ENCODE measurements at regions not wholly inside any gene's neighbourhood (a gene's known extent, or its start where the extent isn't known, plus 50 kb on each side); places are given as distances from the start of the nearest gene placed in this dataset.

- H3K27me3 Mint-ChIP-seq (ENCODE audit: low read depth) = no peaks in the 10 kb centered on the region
- H3K4me3 Mint-ChIP-seq = no peak overlapping the region
- H3K27ac Mint-ChIP-seq = no peak overlapping the region
- no peaks in the 10 kb centered on the region for H3K36me3 Mint-ChIP-seq (ENCODE audit: low read depth)
- no peaks in the 10 kb centered on the region for H3K4me1 Mint-ChIP-seq
- no peak for TF ChIP-seq CTCF (IDR thresholded peaks at IDR 0.05; ENCODE audit: unreplicated experiment in 3 of 3)
- H3K9me3 Mint-ChIP-seq = peaks cover 8% of the 10 kb centered on the region
Observed at GRCh38 chr13:68347220-68347619, 1117.1 kb upstream of the PCDH9 start.

GRCh38 chr13:68345963-68346531 lies 1115.9 kb upstream of the PCDH9 start:
- TF ChIP-seq CTCF (IDR thresholded peaks at IDR 0.05; ENCODE audit: unreplicated experiment in 3 of 3) = no peak
- H3K9me3 Mint-ChIP-seq = peaks cover 15% of the 10 kb centered on the region
- no peaks in the 10 kb centered on the region for H3K4me1 Mint-ChIP-seq
- no peak overlapping the region for H3K27ac Mint-ChIP-seq
- no peak overlapping the region for H3K4me3 Mint-ChIP-seq
- no peaks in the 10 kb centered on the region for H3K27me3 Mint-ChIP-seq (ENCODE audit: low read depth)
- H3K36me3 Mint-ChIP-seq (ENCODE audit: low read depth) = no peaks in the 10 kb centered on the region

- Mint-ChIP-seq H3K27ac (no peak overlapping the region), H3K27me3 (ENCODE audit: low read depth) (no peaks in the 10 kb centered on the region), H3K36me3 (ENCODE audit: low read depth) (no peaks in the 10 kb centered on the region), H3K9me3 (peaks cover 20% of the 10 kb centered on the region), H3K4me3 (no peak overlapping the region), H3K4me1 (no peaks in the 10 kb centered on the region)
- no peak for TF ChIP-seq CTCF (IDR thresholded peaks at IDR 0.05; ENCODE audit: unreplicated experiment in 3 of 3)
Observed at GRCh38 chr13:68323124-68323523, 1093.0 kb upstream of the PCDH9 start.

GRCh38 chr13:68319384-68319783 lies 1089.2 kb upstream of the PCDH9 start:
- no peak overlapping the region for H3K27ac Mint-ChIP-seq
- no peaks in the 10 kb centered on the region for H3K36me3 Mint-ChIP-seq (ENCODE audit: low read depth)
- no peak for TF ChIP-seq CTCF (IDR thresholded peaks at IDR 0.05; ENCODE audit: unreplicated experiment in 3 of 3)

GRCh38 chr13:68304286-68304893 lies 1074.3 kb upstream of the PCDH9 start:
- no peaks in the 10 kb centered on the region for H3K27me3 Mint-ChIP-seq (ENCODE audit: low read depth)
- no peak overlapping the region for H3K27ac Mint-ChIP-seq
- H3K9me3 Mint-ChIP-seq = no peaks in the 10 kb centered on the region
- H3K36me3 Mint-ChIP-seq (ENCODE audit: low read depth) = no peaks in the 10 kb centered on the region
- peak; percentile 59 to 79 (median 63) for TF ChIP-seq CTCF (IDR thresholded peaks at IDR 0.05; ENCODE audit: unreplicated experiment in 3 of 3)
- no peak overlapping the region for H3K4me3 Mint-ChIP-seq
- no peaks in the 10 kb centered on the region for H3K4me1 Mint-ChIP-seq

More at GRCh38 chr13:68319384-68319783, 1089.2 kb upstream of the PCDH9 start:
- Mint-ChIP-seq H3K27me3 (ENCODE audit: low read depth) (no peaks in the 10 kb centered on the region), H3K4me3 (no peak overlapping the region), H3K9me3 (peaks cover 20% of the 10 kb centered on the region), H3K4me1 (no peaks in the 10 kb centered on the region)

GRCh38 chr13:68293631-68294030 lies 1063.5 kb upstream of the PCDH9 start:
- H3K27me3 Mint-ChIP-seq (ENCODE audit: low read depth) = no peaks in the 10 kb centered on the region
- no peaks in the 10 kb centered on the region for H3K36me3 Mint-ChIP-seq (ENCODE audit: low read depth)
- no peak for TF ChIP-seq CTCF (IDR thresholded peaks at IDR 0.05; ENCODE audit: unreplicated experiment in 3 of 3)
- H3K27ac Mint-ChIP-seq = peak overlapping the region in 2 of 3 experiments; percentile 52 to 68
- H3K4me1 Mint-ChIP-seq = peaks cover 6% of the 10 kb centered on the region
- H3K4me3 Mint-ChIP-seq = no peak overlapping the region
- no peaks in the 10 kb centered on the region for H3K9me3 Mint-ChIP-seq

All from nephron (organoid).